Right atrium auricular region (tissue), 2 donors: ENCODE measurements at regions not wholly inside any gene's neighbourhood (a gene's known extent, or its start where the extent isn't known, plus 50 kb on each side); places are given as distances from the start of the nearest gene placed in this dataset.

Source experiments
- DNase-seq: peaks from one replicate; pipeline ENCODE4 v3.0.0-alpha.2; 2019; ENCODE audit warnings: low spot score
- H3K27ac ChIP-seq, 2 donors: fragments of 200-600 bp; sonication (generic); 1 replicate in 1 of 2; 2 replicates in 1 of 2; pipeline ENCODE4 v1.5.1; 2016 to 2019
- H3K27me3 ChIP-seq, 2 donors: fragments of 200-600 bp; sonication (generic); one replicate each; pipeline versions ENCODE4 v1.5.1 to v1.6.0; 2017 to 2019
- H3K36me3 ChIP-seq: fragments of 200-600 bp; sonication (generic); one replicate; pipeline ENCODE4 v1.5.1; 2016
- H3K4me1 ChIP-seq, 2 donors: fragments of 200-600 bp; sonication (generic); one replicate each; pipeline versions ENCODE4 v1.5.1 to v1.6.0; 2017 to 2019
- H3K4me3 ChIP-seq, 2 donors: fragments of 200-600 bp; sonication (generic); 1 replicate in 1 of 2; 2 replicates in 1 of 2; pipeline ENCODE4 v1.5.1; 2017 to 2019; ENCODE audit warnings: mild to moderate bottlenecking in 1 of 2, moderate library complexity in 1 of 2
- H3K9me3 ChIP-seq, 2 donors: fragments of 200-600 bp; sonication (generic); one replicate each; pipeline ENCODE4 v1.5.1; 2019
- CTCF ChIP-seq, 2 donors: fragments of 200-600 bp; sonication (generic); IDR thresholded peaks; one replicate each; pipeline ENCODE4 v1.5.1; 2019; ENCODE audit warnings: antibody characterized with exemption in 2 of 2

- no peaks in the 10 kb centered on the region for H3K36me3 ChIP-seq
- TF ChIP-seq CTCF (IDR thresholded peaks at IDR 0.05), result no peak
Observed at GRCh38 chr10:60605476-60605875, 172.8 kb upstream of the CDK1 start.

GRCh38 chr10:60604342-60604741 is 173.9 kb upstream of the CDK1 start:
- no peak for TF ChIP-seq CTCF (IDR thresholded peaks at IDR 0.05)
- Histone ChIP-seq H3K27ac (no peak overlapping the region), H3K4me1 (no peaks in the 10 kb centered on the region), H3K4me3 (no peak overlapping the region), H3K27me3 (no peaks in the 10 kb centered on the region), H3K9me3 (no peaks in the 10 kb centered on the region), H3K36me3 (no peaks in the 10 kb centered on the region)
- no peak for DNase-seq

More at GRCh38 chr10:60605476-60605875, 172.8 kb upstream of the CDK1 start:
- H3K27ac ChIP-seq, result no peak overlapping the region
- DNase-seq, result no peak
- no peaks in the 10 kb centered on the region for H3K9me3 ChIP-seq
- no peaks in the 10 kb centered on the region for H3K27me3 ChIP-seq
- H3K4me3 ChIP-seq, result no peak overlapping the region
- H3K4me1 ChIP-seq, result no peaks in the 10 kb centered on the region

- no peaks in the 10 kb centered on the region for H3K27me3 ChIP-seq
- no peak for TF ChIP-seq CTCF (IDR thresholded peaks at IDR 0.05)
- H3K4me3 ChIP-seq, result no peak overlapping the region
- H3K4me1 ChIP-seq, result no peaks in the 10 kb centered on the region
- no peaks in the 10 kb centered on the region for H3K9me3 ChIP-seq
- no peak overlapping the region for H3K27ac ChIP-seq
- H3K36me3 ChIP-seq, result no peaks in the 10 kb centered on the region
- no peak for DNase-seq
Observed at GRCh38 chr10:60597513-60597912, 180.8 kb upstream of the CDK1 start.

GRCh38 chr10:60595852-60596251 is 182.4 kb upstream of the CDK1 start:
- TF ChIP-seq CTCF (IDR thresholded peaks at IDR 0.05), result no peak
- H3K9me3 ChIP-seq, result no peaks in the 10 kb centered on the region
- no peak overlapping the region for H3K27ac ChIP-seq
- no peaks in the 10 kb centered on the region for H3K27me3 ChIP-seq
- no peak overlapping the region for H3K4me3 ChIP-seq
- DNase-seq, result no peak
- H3K36me3 ChIP-seq, result no peaks in the 10 kb centered on the region
- H3K4me1 ChIP-seq, result no peaks in the 10 kb centered on the region

- Histone ChIP-seq H3K27ac (no peak overlapping the region), H3K4me1 (no peaks in the 10 kb centered on the region), H3K9me3 (no peaks in the 10 kb centered on the region), H3K36me3 (no peaks in the 10 kb centered on the region), H3K27me3 (no peaks in the 10 kb centered on the region), H3K4me3 (no peak overlapping the region)
- no peak for DNase-seq
- no peak for TF ChIP-seq CTCF (IDR thresholded peaks at IDR 0.05)
Observed at GRCh38 chr10:60594476-60595051, 183.7 kb upstream of the CDK1 start.

- Histone ChIP-seq H3K4me1 (no peaks in the 10 kb centered on the region), H3K27me3 (no peaks in the 10 kb centered on the region), H3K36me3 (no peaks in the 10 kb centered on the region), H3K4me3 (no peak overlapping the region), H3K27ac (no peak overlapping the region), H3K9me3 (no peaks in the 10 kb centered on the region)
- DNase-seq, result no peak
- no peak for TF ChIP-seq CTCF (IDR thresholded peaks at IDR 0.05)
Observed at GRCh38 chr10:60591119-60591518, 187.2 kb upstream of the CDK1 start.
